HepG2 (cell line): ENCODE measurements at regions not wholly inside any gene's neighbourhood (a gene's known extent, or its start where the extent isn't known, plus 50 kb on each side); places are given as distances from the start of the nearest gene placed in this dataset.

Experiments
- ATAC-seq: fragments of 200-7000 bp; cut with Tn5 transposase; 3 replicates; pipeline ENCODE4 v1.9.1; 2020; ENCODE audit warnings: mild to moderate bottlenecking, moderate library complexity
- BruUV-seq: library from RNA; stranded (reverse); fragments of 400-500 nt; replicated peaks from 2 replicates; lab custom pipeline; 2021; lab: Mats Ljungman, UMichigan
- CTCF ChIA-PET: fragments of 300-600 bp; formaldehyde crosslinking; extraction: SDS; loops from one replicate; lab custom pipeline; 2021; ENCODE audit warnings: low total read pairs, inconsistent platforms, low intra/inter-chr PET ratio; lab: Yijun Ruan, JAX
- POLR2A ChIA-PET: fragments of 350-600 bp; sonication (Branson Sonifier 250); formaldehyde crosslinking; loops from one replicate; lab custom pipeline; 2020; ENCODE audit warnings: antibody characterized with exemption, inconsistent platforms; lab: Yijun Ruan, JAX
- DNase-seq: peaks from one replicate; pipeline ENCODE4 v3.0.0-alpha.2; 2015; ENCODE audit warnings: low spot score
- FAIRE-seq: peaks from 3 replicates; lab custom pipeline; 2011; peaks lifted over from hg19 to GRCh38; lab: Jason Lieb, UNC
- H2AFZ ChIP-seq: one replicate; pipeline ENCODE4 v1.6.1; 2011; ENCODE audit warnings: low read length, inconsistent platforms
- H3K27ac ChIP-seq: fragments of 300-600 bp; 3 replicates; pipeline ENCODE4 v1.8.0; 2011; ENCODE audit warnings: mixed run types, mild to moderate bottlenecking, mixed read lengths, low read length, inconsistent platforms; ENCODE audit not compliant: insufficient read depth; ENCODE audit errors: extremely low read length
- H3K27me3 ChIP-seq, 2 experiments: fragments of 200-600 bp in 1 of 2; 2 replicates in 1 of 2; 3 replicates in 1 of 2; pipeline versions ENCODE4 v1.6.0 to v1.8.0; 2011; ENCODE audit warnings: low read length in 2 of 2, mild to moderate bottlenecking in 2 of 2, moderate library complexity in 2 of 2, inconsistent platforms in 1 of 2; ENCODE audit not compliant: insufficient read depth in 2 of 2, control insufficient read depth in 1 of 2
- H3K36me3 ChIP-seq, 2 experiments: fragments of 200-600 bp in 1 of 2; replicated peaks in 1 of 2; 2 replicates in 1 of 2; 3 replicates in 1 of 2; pipeline versions ENCODE4 v1.5.1 to v1.8.0; 2011; ENCODE audit warnings: low read length in 2 of 2, inconsistent platforms in 1 of 2; ENCODE audit not compliant: insufficient read depth in 2 of 2, control insufficient read depth in 1 of 2
- H3K4me1 ChIP-seq: 2 replicates; pipeline ENCODE4 v1.5.1; 2012; ENCODE audit warnings: low read length, inconsistent platforms; ENCODE audit not compliant: insufficient read depth
- H3K4me2 ChIP-seq: 2 replicates; pipeline ENCODE4 v1.6.0; 2011; ENCODE audit warnings: low read depth, low read length, inconsistent platforms
- H3K4me3 ChIP-seq, 3 experiments: fragments of 200-600 bp in 1 of 3; sonication (generic), shearing (Covaris generic) in 1 of 3; replicated peaks in 1 of 3; 2 replicates each; pipeline ENCODE4 v1.5.1; 2011 to 2016; ENCODE audit warnings: low read length in 3 of 3, inconsistent platforms in 2 of 3, low read depth in 2 of 3, mild to moderate bottlenecking in 2 of 3, control low read depth in 1 of 3, mixed read lengths in 1 of 3; ENCODE audit not compliant: insufficient read depth in 1 of 3
- H3K79me2 ChIP-seq: one replicate; pipeline ENCODE4 v1.6.1; 2011; ENCODE audit warnings: low read length, inconsistent platforms; ENCODE audit not compliant: insufficient read depth
- H3K9ac ChIP-seq: 2 replicates; pipeline ENCODE4 v1.6.0; 2011; ENCODE audit warnings: mild to moderate bottlenecking, low read depth, low read length, inconsistent platforms; ENCODE audit not compliant: insufficient read depth
- H3K9me3 ChIP-seq: 2 replicates; pipeline ENCODE4 v1.5.1; 2012; ENCODE audit warnings: mild to moderate bottlenecking, low read length
- H4K20me1 ChIP-seq: 2 replicates; pipeline ENCODE4 v1.6.0; 2011; ENCODE audit warnings: inconsistent platforms, mild to moderate bottlenecking, low read length, moderate library complexity; ENCODE audit not compliant: insufficient read depth
- ASH2L ChIP-seq: fragments of 300-600, 200-600 bp; sonication (generic); IDR thresholded peaks from 2 replicates; pipeline ENCODE4 v1.7.0; 2017; ENCODE audit warnings: low read depth, mild to moderate bottlenecking, moderate library complexity, mixed read lengths, low read length; ENCODE audit not compliant: insufficient read length
- CREBL2 ChIP-seq: sonication (generic); formaldehyde crosslinking; IDR thresholded peaks from 2 replicates; pipeline ENCODE4 v1.8.1; 2023; ENCODE audit warnings: missing genetic modification reagents, mild to moderate bottlenecking, borderline replicate concordance
- HMGXB4 ChIP-seq, 2 experiments: sonication (generic) in 1 of 2; formaldehyde crosslinking in 1 of 2; IDR thresholded peaks; 2 replicates each; pipeline versions ENCODE4 v1.4.0 to v1.6.1; 2018 to 2020; ENCODE audit warnings: missing genetic modification reagents in 2 of 2, borderline replicate concordance in 1 of 2, low read depth in 1 of 2, mild to moderate bottlenecking in 1 of 2, missing biosample characterization in 1 of 2
- NR3C1 ChIP-seq: sonication (generic); formaldehyde crosslinking; IDR thresholded peaks from 2 replicates; pipeline ENCODE4 v1.4.0; 2020; ENCODE audit warnings: missing genetic modification reagents
- PHF8 ChIP-seq: sonication (generic); formaldehyde crosslinking; IDR thresholded peaks from 2 replicates; pipeline ENCODE4 v1.5.0; 2020; ENCODE audit warnings: missing genetic modification reagents
- POLR2AphosphoS5 ChIP-seq: IDR thresholded peaks from 2 replicates; pipeline ENCODE4 v1.6.1; 2012; ENCODE audit warnings: low read depth, low read length
- RFX5 ChIP-seq: IDR thresholded peaks from 2 replicates; pipeline ENCODE4 v1.6.1; 2011; ENCODE audit warnings: low read depth, low read length, improper control_type of control experiment
- RORA ChIP-seq: sonication (generic); formaldehyde crosslinking; IDR thresholded peaks from 2 replicates; pipeline ENCODE4 v1.5.0; 2020; ENCODE audit warnings: mild to moderate bottlenecking, missing genetic modification reagents, moderate library complexity
- UBTF ChIP-seq: sonication (generic); formaldehyde crosslinking; IDR thresholded peaks from 2 replicates; pipeline ENCODE4 v1.4.0; 2020; ENCODE audit warnings: mild to moderate bottlenecking, missing genetic modification reagents
- USF2 ChIP-seq, 2 experiments: sonication (generic) in 1 of 2; formaldehyde crosslinking in 1 of 2; IDR thresholded peaks; 2 replicates each; pipeline versions ENCODE4 v1.5.1 to v1.6.1; 2011 to 2020; ENCODE audit warnings: borderline replicate concordance in 1 of 2, low read depth in 1 of 2, low read length in 1 of 2, mild to moderate bottlenecking in 1 of 2, missing genetic modification reagents in 1 of 2, moderate library complexity in 1 of 2
- ZMYM2 ChIP-seq: sonication (generic); formaldehyde crosslinking; IDR thresholded peaks from 2 replicates; pipeline ENCODE4 v1.8.0; 2022; ENCODE audit warnings: mild to moderate bottlenecking, missing genetic modification reagents
- ZNF256 ChIP-seq: sonication (generic); formaldehyde crosslinking; conservative IDR thresholded peaks from 2 replicates; pipeline ENCODE4 v1.4.0; 2020; ENCODE audit warnings: missing genetic modification reagents
- ZNF580 ChIP-seq: IDR thresholded peaks from 2 replicates; pipeline ENCODE4 v1.6.1; 2016; ENCODE audit warnings: low read depth, borderline replicate concordance
- ZNF589 ChIP-seq: sonication (generic); formaldehyde crosslinking; conservative IDR thresholded peaks from 2 replicates; pipeline ENCODE4 v1.8.0; 2022; ENCODE audit warnings: mild to moderate bottlenecking, moderate library complexity, missing genetic modification reagents
- ZNF607 ChIP-seq: sonication (generic); formaldehyde crosslinking; IDR thresholded peaks from 2 replicates; pipeline ENCODE4 v1.5.1; 2020; ENCODE audit warnings: missing genetic modification reagents, mild to moderate bottlenecking, borderline replicate concordance
- WGBS: methylation state at CpG from one replicate; pipeline ENCODE4 v1.1.6; 2017; ENCODE audit warnings: low lambda C conversion rate; 5-methylcytosine and 5-hydroxymethylcytosine counted together
- in situ Hi-C: cut with HindIII; loops from 2 replicates; pipeline ENCODE4 v1.10.0; 2017; ENCODE audit warnings: low pct_unique_long_range_greater_than_20kb; ENCODE audit not compliant: extremely low pct_ligation_motif_present
- intact Hi-C: fragments of 100-400 bp; cut with micrococcal nuclease; formaldehyde crosslinking; loops from one replicate; pipeline ENCODE4 v1.10.0; 2022; ENCODE audit not compliant: unreplicated experiment

GRCh38 chr5:96147866-96148265 lies 186.2 kb upstream of the ELL2 start:
- Histone ChIP-seq H3K27ac (no peak overlapping the region), H2AFZ (no peak overlapping the region), H3K9me3 (no peaks in the 10 kb centered on the region), H3K4me2 (no peak overlapping the region), H3K36me3 (no peaks in the 10 kb centered on the region), H3K9ac (no peak overlapping the region), H3K27me3 (no peaks in the 10 kb centered on the region), H3K79me2 (no peaks in the 10 kb centered on the region), H3K4me1 (peaks cover 15% of the 10 kb centered on the region), H3K4me3 (no peak overlapping the region), H4K20me1 (no peaks in the 10 kb centered on the region)
- intact Hi-C loops = no loop called here
- in situ Hi-C loops = no loop called here
- no peak for ATAC-seq
- 98% methylated on average over 2 of the region's 2 CpGs for WGBS
- ChIA-PET CTCF (no interaction called here), POLR2A (no interaction called here)
- no TSS peak for BruUV-seq
- DNase-seq = no peak
- FAIRE-seq = no peak
- TF ChIP-seq RORA (CRISPR knock-in tag) (no peak), CREBL2 (no peak), ASH2L (no peak), UBTF (no peak), ZNF607 (no peak), HMGXB4 (CRISPR knock-in tag; IDR thresholded peaks at IDR 0.05; ENCODE audit: borderline replicate concordance in 1 of 2, low read depth in 1 of 2) (no peak), PHF8 (CRISPR knock-in tag) (no peak), ZMYM2 (CRISPR knock-in tag) (no peak), USF2 (IDR thresholded peaks at IDR 0.05; ENCODE audit: low read depth, low read length) (no peak), USF2 (CRISPR knock-in tag; IDR thresholded peaks at IDR 0.05; ENCODE audit: borderline replicate concordance) (no peak), ZNF589 (CRISPR knock-in tag) (no peak), NR3C1 (CRISPR knock-in tag) (no peak), ZNF256 (CRISPR knock-in tag) (no peak), RFX5 (no peak), ZNF580 (CRISPR knock-in tag) (no peak), POLR2AphosphoS5 (no peak)
